ENCODE measurements at regions not wholly inside any gene's neighbourhood (a gene's known extent, or its start where the extent isn't known, plus 50 kb on each side); places are given as distances from the start of the nearest gene placed in this dataset.
"Not testable (repeated sequence)": the region's sequence is repeated elsewhere in the genome, so short reads cannot be mapped to it uniquely, and the experiment has no call there.

- Histone ChIP-seq H3K9me3 (ENCODE audit: low read depth, low read length) (no peaks in the 10 kb centered on the region), H3K36me3 (ENCODE audit: insufficient read depth, low read length) (no peaks in the 10 kb centered on the region), H3K4me2 (ENCODE audit: insufficient read depth, low read length) (no peak overlapping the region), H3K4me3 (ENCODE audit: insufficient read depth, low read length) (no peak overlapping the region), H3K79me2 (ENCODE audit: insufficient read depth, low read length) (no peaks in the 10 kb centered on the region), H4K20me1 (ENCODE audit: insufficient read depth, low read length) (no peaks in the 10 kb centered on the region), H3K27ac (ENCODE audit: low read depth, low read length) (no peak overlapping the region), H2AFZ (ENCODE audit: low read length) (no peak overlapping the region), H3K4me1 (ENCODE audit: insufficient read depth, low read length) (no peaks in the 10 kb centered on the region), H3K27me3 (ENCODE audit: insufficient read depth, low read length) (no peaks in the 10 kb centered on the region)
- DNase-seq (ENCODE audit: insufficient read length, low spot score, missing footprints) = no peak
- no peak for TF ChIP-seq CTCF (IDR thresholded peaks at IDR 0.05; ENCODE audit: extremely low read depth, low read depth, low read length)
Measured at GRCh38 chr1:194013561-194013960, 827.1 kb upstream of the B3GALT2 start.

- no peaks in the 10 kb centered on the region for H3K36me3 ChIP-seq (ENCODE audit: insufficient read depth, low read length)
- H4K20me1 ChIP-seq (ENCODE audit: insufficient read depth, low read length) = no peaks in the 10 kb centered on the region
- no peak overlapping the region for H3K4me3 ChIP-seq (ENCODE audit: insufficient read depth, low read length)
- H3K9me3 ChIP-seq (ENCODE audit: low read depth, low read length) = no peaks in the 10 kb centered on the region
- H3K4me1 ChIP-seq (ENCODE audit: insufficient read depth, low read length) = no peaks in the 10 kb centered on the region
- no peaks in the 10 kb centered on the region for H3K27me3 ChIP-seq (ENCODE audit: insufficient read depth, low read length)
- H2AFZ ChIP-seq (ENCODE audit: low read length) = no peak overlapping the region
- TF ChIP-seq CTCF (IDR thresholded peaks at IDR 0.05; ENCODE audit: extremely low read depth, low read depth, low read length) = no peak
- DNase-seq (ENCODE audit: insufficient read length, low spot score, missing footprints) = no peak
- no peaks in the 10 kb centered on the region for H3K79me2 ChIP-seq (ENCODE audit: insufficient read depth, low read length)
- H3K27ac ChIP-seq (ENCODE audit: low read depth, low read length) = no peak overlapping the region
- no peak overlapping the region for H3K4me2 ChIP-seq (ENCODE audit: insufficient read depth, low read length)
Measured at GRCh38 chr1:194004146-194004545, 817.7 kb upstream of the B3GALT2 start.

DNA sequence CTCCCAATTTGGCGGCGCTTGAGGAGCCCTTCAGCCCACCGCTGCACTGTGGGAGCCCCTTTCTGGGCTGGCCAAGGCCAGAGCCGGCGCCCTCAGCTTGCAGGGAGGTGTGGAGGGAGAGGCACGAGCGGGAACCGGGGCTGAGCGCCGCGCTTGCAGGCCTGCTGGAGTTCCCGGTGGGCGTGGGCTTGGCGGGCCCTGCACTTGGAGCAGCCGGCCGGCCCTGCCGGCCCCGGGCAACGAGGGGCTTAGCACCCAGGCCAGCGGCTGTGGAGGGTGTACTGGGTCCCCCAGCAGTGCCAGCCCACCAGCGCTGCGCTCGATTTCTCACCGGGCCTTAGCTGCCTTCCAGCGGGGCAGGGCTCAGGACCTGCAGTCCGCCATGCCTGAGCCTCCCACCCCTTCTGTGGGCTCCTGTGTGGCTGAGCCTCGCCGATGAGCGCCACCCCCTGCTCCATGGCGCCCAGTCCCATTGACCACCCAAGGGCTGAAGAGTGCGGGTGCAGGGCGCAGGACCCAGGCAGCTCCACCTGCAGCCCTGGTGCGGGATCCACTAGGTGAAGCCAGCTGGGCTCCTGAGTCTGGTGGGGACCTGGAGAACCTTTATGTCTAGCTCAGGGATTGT lies 815.4 kb upstream of the B3GALT2 start:
- not testable (repeated sequence) for H3K4me2 ChIP-seq (ENCODE audit: insufficient read depth, low read length); H3K9me3 ChIP-seq (ENCODE audit: low read depth, low read length); H3K36me3 ChIP-seq (ENCODE audit: insufficient read depth, low read length); H3K79me2 ChIP-seq (ENCODE audit: insufficient read depth, low read length); H3K27me3 ChIP-seq (ENCODE audit: insufficient read depth, low read length); H3K27ac ChIP-seq (ENCODE audit: low read depth, low read length); H3K4me1 ChIP-seq (ENCODE audit: insufficient read depth, low read length); H3K4me3 ChIP-seq (ENCODE audit: insufficient read depth, low read length); DNase-seq (ENCODE audit: insufficient read length, low spot score, missing footprints); H4K20me1 ChIP-seq (ENCODE audit: insufficient read depth, low read length); H2AFZ ChIP-seq (ENCODE audit: low read length)

DNA sequence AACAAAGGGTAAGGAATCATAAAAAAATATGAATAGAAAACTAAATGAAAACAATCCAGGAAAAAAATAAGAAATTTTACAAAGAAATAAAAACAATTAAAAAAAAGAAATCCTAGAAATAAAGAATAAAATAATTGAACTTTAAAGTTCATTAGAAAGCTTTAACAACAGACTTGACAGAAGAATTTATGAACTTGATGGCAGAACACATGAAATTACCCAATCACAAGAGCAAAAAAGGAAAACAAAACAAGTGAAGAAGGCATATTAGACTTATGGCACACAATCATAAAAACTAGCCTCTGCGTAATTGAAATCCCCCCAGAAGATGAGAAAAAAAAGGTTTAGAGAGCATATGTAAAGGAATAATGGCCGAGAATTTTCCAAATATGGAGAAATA lies 802.5 kb upstream of the B3GALT2 start:
- Histone ChIP-seq H3K36me3 (ENCODE audit: insufficient read depth, low read length) (no peaks in the 10 kb centered on the region), H2AFZ (ENCODE audit: low read length) (no peak overlapping the region), H3K4me3 (ENCODE audit: insufficient read depth, low read length) (no peak overlapping the region), H3K27ac (ENCODE audit: low read depth, low read length) (no peak overlapping the region), H3K27me3 (ENCODE audit: insufficient read depth, low read length) (no peaks in the 10 kb centered on the region), H3K79me2 (ENCODE audit: insufficient read depth, low read length) (no peaks in the 10 kb centered on the region), H3K9me3 (ENCODE audit: low read depth, low read length) (peaks cover 2% of the 10 kb centered on the region), H3K4me2 (ENCODE audit: insufficient read depth, low read length) (no peak overlapping the region), H4K20me1 (ENCODE audit: insufficient read depth, low read length) (no peaks in the 10 kb centered on the region), H3K4me1 (ENCODE audit: insufficient read depth, low read length) (no peaks in the 10 kb centered on the region)
- no peak for TF ChIP-seq CTCF (IDR thresholded peaks at IDR 0.05; ENCODE audit: extremely low read depth, low read depth, low read length)
- DNase-seq (ENCODE audit: insufficient read length, low spot score, missing footprints) = no peak

All from osteoblast (primary cell).